ENCODE measurements at regions not wholly inside any gene's neighbourhood (a gene's known extent, or its start where the extent isn't known, plus 50 kb on each side); places are given as distances from the start of the nearest gene placed in this dataset.

GRCh38 chr6:87944541-87944954, 103.1 kb upstream of the SPACA1 start:
- WGBS, result 58% methylated on average over 5 of the region's 5 CpGs
- Histone ChIP-seq H3K4me3 (ENCODE audit: low read length in 2 of 2) (no peak overlapping the region), H3K36me3 (ENCODE audit: control insufficient read depth in 2 of 2, insufficient read depth in 2 of 2, low read length in 1 of 2) (no peaks in the 10 kb centered on the region), H3K9me3 (ENCODE audit: control insufficient read depth in 2 of 2, insufficient read depth in 1 of 2, low read length in 1 of 2) (no peaks in the 10 kb centered on the region), H3K4me1 (ENCODE audit: control insufficient read depth in 2 of 2, insufficient read depth in 2 of 2, low read length in 2 of 2) (no peaks in the 10 kb centered on the region), H3K27me3 (ENCODE audit: control insufficient read depth in 2 of 2, insufficient read depth in 1 of 2, low read length in 1 of 2) (peaks cover 0 to 3% of the 10 kb centered on the region in 2 donors), H3K27ac (ENCODE audit: low read depth in 1 of 2, low read length in 1 of 2) (peak overlapping the region; percentile 27 to 53)
- DNase-seq (ENCODE audit: low read depth in 6 of 9, low spot score in 9 of 9), result peak in 1 of 9 donors; percentile 11

- WGBS, result 95% methylated on average over 3 of the region's 3 CpGs
- no peak overlapping the region for H3K27ac ChIP-seq (ENCODE audit: low read depth in 1 of 2, low read length in 1 of 2)
- no peaks in the 10 kb centered on the region for H3K4me1 ChIP-seq (ENCODE audit: control insufficient read depth in 2 of 2, insufficient read depth in 2 of 2, low read length in 2 of 2)
- H3K36me3 ChIP-seq (ENCODE audit: control insufficient read depth in 2 of 2, insufficient read depth in 2 of 2, low read length in 1 of 2), result no peaks in the 10 kb centered on the region
- peaks cover 0 to 3% of the 10 kb centered on the region in 2 donors for H3K27me3 ChIP-seq (ENCODE audit: control insufficient read depth in 2 of 2, insufficient read depth in 1 of 2, low read length in 1 of 2)
- no peak for DNase-seq (ENCODE audit: low read depth in 6 of 9, low spot score in 9 of 9)
- H3K9me3 ChIP-seq (ENCODE audit: control insufficient read depth in 2 of 2, insufficient read depth in 1 of 2, low read length in 1 of 2), result no peaks in the 10 kb centered on the region
- H3K4me3 ChIP-seq (ENCODE audit: low read length in 2 of 2), result no peak overlapping the region
Observed at GRCh38 chr6:87943191-87943590, 104.5 kb upstream of the SPACA1 start.

DNA sequence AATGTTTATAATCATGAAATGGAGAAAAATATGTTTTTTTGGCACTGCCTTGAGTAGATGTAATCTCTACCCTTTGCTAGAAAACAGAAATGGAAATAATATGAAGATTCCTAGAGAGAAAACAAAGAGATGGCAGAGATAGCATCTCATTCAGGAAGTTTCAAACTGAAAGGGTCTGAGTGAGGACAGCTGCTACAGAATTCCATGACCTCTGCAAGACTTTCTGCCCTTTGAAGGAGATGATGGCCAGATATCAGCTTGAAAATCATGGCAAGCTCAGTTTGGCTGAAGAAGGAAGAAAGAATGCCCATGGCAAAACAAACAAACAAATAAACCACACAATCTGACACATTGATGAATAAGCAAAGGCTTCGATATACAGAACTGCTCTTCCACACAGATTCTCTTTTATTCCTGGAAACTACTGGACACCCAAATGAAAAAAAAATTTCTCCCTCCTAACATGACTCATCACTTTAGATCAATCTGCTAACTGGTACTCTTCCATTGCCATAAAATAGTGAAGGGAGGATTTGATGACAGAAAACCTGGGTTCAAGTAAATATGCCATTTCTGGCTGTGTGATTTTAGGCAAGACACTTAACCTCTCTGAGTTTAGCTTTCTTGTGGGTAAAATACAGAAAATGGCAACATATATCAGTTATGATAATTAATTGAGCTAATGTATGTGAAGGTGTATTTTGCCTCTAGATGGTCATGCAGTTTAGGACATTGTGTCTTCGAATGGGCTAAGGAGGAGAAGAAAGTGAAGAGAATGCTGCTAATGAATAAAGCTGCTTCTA, 105.9 kb upstream of the SPACA1 start:
- Histone ChIP-seq H3K27me3 (ENCODE audit: control insufficient read depth in 2 of 2, insufficient read depth in 1 of 2, low read length in 1 of 2) (peaks cover 0 to 3% of the 10 kb centered on the region in 2 donors), H3K4me3 (ENCODE audit: low read length in 2 of 2) (no peak overlapping the region), H3K36me3 (ENCODE audit: control insufficient read depth in 2 of 2, insufficient read depth in 2 of 2, low read length in 1 of 2) (no peaks in the 10 kb centered on the region), H3K27ac (ENCODE audit: low read depth in 1 of 2, low read length in 1 of 2) (no peak overlapping the region), H3K4me1 (ENCODE audit: control insufficient read depth in 2 of 2, insufficient read depth in 2 of 2, low read length in 2 of 2) (no peaks in the 10 kb centered on the region), H3K9me3 (ENCODE audit: control insufficient read depth in 2 of 2, insufficient read depth in 1 of 2, low read length in 1 of 2) (no peaks in the 10 kb centered on the region)
- 68% methylated on average over 2 of the region's 2 CpGs for WGBS
- DNase-seq (ENCODE audit: low read depth in 6 of 9, low spot score in 9 of 9), result no peak

DNA sequence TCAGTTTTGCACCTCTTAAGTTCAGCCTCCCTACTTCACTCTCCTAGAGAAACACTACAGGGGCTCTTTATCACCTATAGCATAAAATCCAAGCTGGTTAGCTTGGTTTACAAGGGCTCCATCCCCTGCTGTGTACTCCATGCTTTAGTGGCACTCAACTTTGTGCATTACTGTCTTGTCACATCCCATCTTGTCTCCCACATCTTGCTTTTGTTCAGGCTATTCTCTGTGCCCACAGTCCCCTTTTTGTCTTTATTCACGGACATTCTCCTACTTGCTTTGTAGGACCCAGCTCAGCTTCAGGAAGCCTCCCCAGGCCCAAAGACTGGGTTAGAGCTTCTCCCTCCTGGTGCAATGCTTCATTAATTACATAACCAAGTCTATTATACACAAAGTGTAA, 107.9 kb upstream of the SPACA1 start:
- H3K27ac ChIP-seq (ENCODE audit: low read depth in 1 of 2, low read length in 1 of 2), result no peak overlapping the region
- 90% methylated on average over 1 of the region's 1 CpG for WGBS

GRCh38 chr6:87938287-87938686, 109.4 kb upstream of the SPACA1 start:
- no peak for DNase-seq (ENCODE audit: low read depth in 6 of 9, low spot score in 9 of 9)
- H3K36me3 ChIP-seq (ENCODE audit: control insufficient read depth in 2 of 2, insufficient read depth in 2 of 2, low read length in 1 of 2), result no peaks in the 10 kb centered on the region
- H3K27me3 ChIP-seq (ENCODE audit: control insufficient read depth in 2 of 2, insufficient read depth in 1 of 2, low read length in 1 of 2), result peaks cover 2 to 3% of the 10 kb centered on the region in 2 donors
- no peaks in the 10 kb centered on the region for H3K9me3 ChIP-seq (ENCODE audit: control insufficient read depth in 2 of 2, insufficient read depth in 1 of 2, low read length in 1 of 2)
- H3K4me3 ChIP-seq (ENCODE audit: low read length in 2 of 2), result no peak overlapping the region
- no peaks in the 10 kb centered on the region for H3K4me1 ChIP-seq (ENCODE audit: control insufficient read depth in 2 of 2, insufficient read depth in 2 of 2, low read length in 2 of 2)
- no peak overlapping the region for H3K27ac ChIP-seq (ENCODE audit: low read depth in 1 of 2, low read length in 1 of 2)
- WGBS, result 97% methylated on average over 4 of the region's 4 CpGs

More for the DNA sequence above, 107.9 kb upstream of the SPACA1 start:
- no peak for DNase-seq (ENCODE audit: low read depth in 6 of 9, low spot score in 9 of 9)
- Histone ChIP-seq H3K9me3 (ENCODE audit: control insufficient read depth in 2 of 2, insufficient read depth in 1 of 2, low read length in 1 of 2) (no peaks in the 10 kb centered on the region), H3K27me3 (ENCODE audit: control insufficient read depth in 2 of 2, insufficient read depth in 1 of 2, low read length in 1 of 2) (peaks cover 0 to 3% of the 10 kb centered on the region in 2 donors), H3K4me3 (ENCODE audit: low read length in 2 of 2) (no peak overlapping the region), H3K36me3 (ENCODE audit: control insufficient read depth in 2 of 2, insufficient read depth in 2 of 2, low read length in 1 of 2) (no peaks in the 10 kb centered on the region), H3K4me1 (ENCODE audit: control insufficient read depth in 2 of 2, insufficient read depth in 2 of 2, low read length in 2 of 2) (no peaks in the 10 kb centered on the region)

GRCh38 chr6:87936065-87936464, 111.6 kb upstream of the SPACA1 start:
- no peak for DNase-seq (ENCODE audit: low read depth in 6 of 9, low spot score in 9 of 9)
- H3K36me3 ChIP-seq (ENCODE audit: control insufficient read depth in 2 of 2, insufficient read depth in 2 of 2, low read length in 1 of 2), result no peaks in the 10 kb centered on the region
- peaks cover 0 to 2% of the 10 kb centered on the region in 2 donors for H3K27me3 ChIP-seq (ENCODE audit: control insufficient read depth in 2 of 2, insufficient read depth in 1 of 2, low read length in 1 of 2)
- H3K9me3 ChIP-seq (ENCODE audit: control insufficient read depth in 2 of 2, insufficient read depth in 1 of 2, low read length in 1 of 2), result no peaks in the 10 kb centered on the region
- H3K4me1 ChIP-seq (ENCODE audit: control insufficient read depth in 2 of 2, insufficient read depth in 2 of 2, low read length in 2 of 2), result no peaks in the 10 kb centered on the region
- no peak overlapping the region for H3K4me3 ChIP-seq (ENCODE audit: low read length in 2 of 2)
- H3K27ac ChIP-seq (ENCODE audit: low read depth in 1 of 2, low read length in 1 of 2), result no peak overlapping the region
- WGBS, result 97% methylated on average over 9 of the region's 9 CpGs

GRCh38 chr6:87935196-87935595, 112.4 kb upstream of the SPACA1 start:
- H3K27ac ChIP-seq (ENCODE audit: low read depth in 1 of 2, low read length in 1 of 2), result no peak overlapping the region
- no peaks in the 10 kb centered on the region for H3K36me3 ChIP-seq (ENCODE audit: control insufficient read depth in 2 of 2, insufficient read depth in 2 of 2, low read length in 1 of 2)
- peaks cover 0 to 2% of the 10 kb centered on the region in 2 donors for H3K27me3 ChIP-seq (ENCODE audit: control insufficient read depth in 2 of 2, insufficient read depth in 1 of 2, low read length in 1 of 2)
- no peaks in the 10 kb centered on the region for H3K4me1 ChIP-seq (ENCODE audit: control insufficient read depth in 2 of 2, insufficient read depth in 2 of 2, low read length in 2 of 2)
- no peak overlapping the region for H3K4me3 ChIP-seq (ENCODE audit: low read length in 2 of 2)
- DNase-seq (ENCODE audit: low read depth in 6 of 9, low spot score in 9 of 9), result no peak
- H3K9me3 ChIP-seq (ENCODE audit: control insufficient read depth in 2 of 2, insufficient read depth in 1 of 2, low read length in 1 of 2), result no peaks in the 10 kb centered on the region
- 96% methylated on average over 3 of the region's 3 CpGs for WGBS

DNA sequence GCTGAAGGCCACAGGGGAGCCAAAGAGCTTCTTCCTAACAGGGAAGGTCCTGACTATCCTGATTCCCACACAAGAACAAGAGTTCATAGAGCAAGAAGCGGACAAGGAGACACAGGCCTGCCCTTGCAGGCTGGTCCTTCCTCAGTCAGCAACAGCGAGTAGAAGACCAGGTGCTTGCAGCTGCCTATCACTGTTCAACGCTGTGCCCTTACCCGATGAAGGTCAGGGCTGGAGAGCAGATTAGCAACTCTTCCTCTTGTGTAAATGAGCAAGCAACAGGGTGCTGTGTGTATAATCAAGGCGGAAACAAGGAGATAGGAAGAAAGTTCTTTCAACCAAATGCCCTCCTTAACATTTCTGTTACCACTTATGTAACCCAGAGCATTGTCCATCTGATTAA, 115.3 kb upstream of the SPACA1 start:
- no peaks in the 10 kb centered on the region for H3K36me3 ChIP-seq (ENCODE audit: control insufficient read depth in 2 of 2, insufficient read depth in 2 of 2, low read length in 1 of 2)
- WGBS, result 92% methylated on average over 5 of the region's 5 CpGs
- H3K4me1 ChIP-seq (ENCODE audit: control insufficient read depth in 2 of 2, insufficient read depth in 2 of 2, low read length in 2 of 2), result peaks cover 0 to 2% of the 10 kb centered on the region in 2 donors
- no peaks in the 10 kb centered on the region for H3K9me3 ChIP-seq (ENCODE audit: control insufficient read depth in 2 of 2, insufficient read depth in 1 of 2, low read length in 1 of 2)
- H3K27ac ChIP-seq (ENCODE audit: low read depth in 1 of 2, low read length in 1 of 2), result no peak overlapping the region
- H3K4me3 ChIP-seq (ENCODE audit: low read length in 2 of 2), result no peak overlapping the region
- H3K27me3 ChIP-seq (ENCODE audit: control insufficient read depth in 2 of 2, insufficient read depth in 1 of 2, low read length in 1 of 2), result peaks cover 0 to 2% of the 10 kb centered on the region in 2 donors
- DNase-seq (ENCODE audit: low read depth in 6 of 9, low spot score in 9 of 9), result no peak

- DNase-seq (ENCODE audit: low read depth in 6 of 9, low spot score in 9 of 9), result peak; percentile 25 to 67 (median 31)
Observed at GRCh38 chr6:87929843-87930288, 117.8 kb upstream of the SPACA1 start.

More at GRCh38 chr6:87929843-87930288, 117.8 kb upstream of the SPACA1 start:
- no peaks in the 10 kb centered on the region for H3K9me3 ChIP-seq (ENCODE audit: control insufficient read depth in 2 of 2, insufficient read depth in 1 of 2, low read length in 1 of 2)
- no peak overlapping the region for H3K27ac ChIP-seq (ENCODE audit: low read depth in 1 of 2, low read length in 1 of 2)
- WGBS, result 27% methylated on average over 6 of the region's 6 CpGs
- no peaks in the 10 kb centered on the region for H3K36me3 ChIP-seq (ENCODE audit: control insufficient read depth in 2 of 2, insufficient read depth in 2 of 2, low read length in 1 of 2)
- peaks cover 0 to 2% of the 10 kb centered on the region in 2 donors for H3K27me3 ChIP-seq (ENCODE audit: control insufficient read depth in 2 of 2, insufficient read depth in 1 of 2, low read length in 1 of 2)
- no peak overlapping the region for H3K4me3 ChIP-seq (ENCODE audit: low read length in 2 of 2)
- peaks cover 2 to 4% of the 10 kb centered on the region in 2 donors for H3K4me1 ChIP-seq (ENCODE audit: control insufficient read depth in 2 of 2, insufficient read depth in 2 of 2, low read length in 2 of 2)

All from thymus (tissue), 11 donors.